ENCODE measurements at regions not wholly inside any gene's neighbourhood (a gene's known extent, or its start where the extent isn't known, plus 50 kb on each side); places are given as distances from the start of the nearest gene placed in this dataset.
A peak's percentile ranks its signal among the peaks of the same experiment; 100 is the strongest.

DNA sequence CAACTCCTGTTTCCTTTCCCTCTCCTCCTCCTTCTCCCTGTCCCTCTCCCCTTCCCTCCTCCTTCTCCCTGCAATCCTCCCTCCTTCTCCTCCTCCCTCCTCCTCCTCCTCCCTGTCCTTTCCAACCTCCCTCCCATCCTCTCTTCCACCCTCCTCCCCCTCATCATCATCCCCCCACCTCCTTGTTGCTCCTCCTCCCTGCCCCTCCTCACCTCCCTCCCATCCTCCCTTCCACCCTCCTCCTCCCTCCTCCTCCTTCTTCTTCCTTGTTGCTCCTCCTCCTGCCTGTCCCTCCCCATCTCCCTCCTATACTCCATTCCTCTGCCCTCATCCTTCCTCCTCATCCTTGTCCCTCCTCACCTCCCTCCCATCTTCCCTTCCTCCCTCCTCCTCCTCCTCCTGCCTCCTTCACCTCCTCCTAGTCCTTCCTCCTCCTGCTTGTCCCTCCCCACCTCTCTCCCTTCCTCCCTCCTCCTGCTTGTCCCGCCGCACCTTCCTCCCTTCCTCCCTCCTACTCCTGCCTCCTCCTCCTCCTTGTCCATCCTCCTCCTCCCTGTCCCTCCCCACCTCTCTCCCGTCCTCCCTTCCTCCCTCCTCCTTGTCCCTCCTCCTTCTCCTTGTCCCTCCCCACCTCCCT lies 222.5 kb downstream of the IRF8 start:
- peak in 1 of 2 experiments; percentile 16 for DNase-seq (ENCODE audit: low read depth in 1 of 2, low spot score in 1 of 2)
- in situ Hi-C loops (cut with HindIII; ENCODE audit: low pct_unique_long_range_greater_than_20kb, low sequenced_read_pairs), result no loop called here
- TF ChIP-seq JUND (IDR thresholded peaks at IDR 0.05; ENCODE audit: low read depth), result no peak

DNA sequence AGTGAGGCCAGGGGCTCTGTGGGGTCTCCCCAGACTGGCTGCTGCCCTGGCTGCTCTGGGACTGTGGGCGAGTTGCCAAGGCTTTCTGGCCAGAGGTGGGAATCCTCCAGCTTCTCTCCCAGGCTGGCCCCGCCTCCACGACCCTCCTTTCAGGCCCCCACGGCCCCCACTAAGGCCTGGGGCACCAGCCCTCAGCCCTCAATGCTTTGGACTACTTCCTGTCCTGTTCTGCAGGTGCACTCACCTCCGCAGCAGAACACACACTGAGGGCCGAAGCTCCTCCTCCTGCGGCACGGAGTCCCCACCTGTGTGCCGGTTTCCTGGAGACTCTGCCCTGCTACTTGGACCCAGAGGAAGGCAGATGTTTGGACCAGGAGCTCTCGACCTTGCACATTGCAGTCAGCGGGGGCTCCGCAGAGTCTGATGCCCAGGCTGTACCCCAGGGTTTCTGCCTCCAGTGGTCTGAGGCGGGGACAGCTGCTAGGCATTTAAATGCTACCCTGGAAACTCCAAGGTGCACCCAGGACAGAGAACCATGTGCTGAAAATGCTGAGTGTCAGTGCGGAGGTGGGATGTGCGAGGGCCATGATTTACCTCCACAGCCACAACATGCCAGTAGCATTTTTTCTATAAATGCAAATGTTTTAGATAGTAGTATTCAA lies 223.8 kb downstream of the IRF8 start:
- in situ Hi-C loops (cut with HindIII; ENCODE audit: low pct_unique_long_range_greater_than_20kb, low sequenced_read_pairs), result no loop called here
- no peak for DNase-seq (ENCODE audit: low read depth in 1 of 2, low spot score in 1 of 2)
- no peak for TF ChIP-seq JUND (IDR thresholded peaks at IDR 0.05; ENCODE audit: low read depth)

DNA sequence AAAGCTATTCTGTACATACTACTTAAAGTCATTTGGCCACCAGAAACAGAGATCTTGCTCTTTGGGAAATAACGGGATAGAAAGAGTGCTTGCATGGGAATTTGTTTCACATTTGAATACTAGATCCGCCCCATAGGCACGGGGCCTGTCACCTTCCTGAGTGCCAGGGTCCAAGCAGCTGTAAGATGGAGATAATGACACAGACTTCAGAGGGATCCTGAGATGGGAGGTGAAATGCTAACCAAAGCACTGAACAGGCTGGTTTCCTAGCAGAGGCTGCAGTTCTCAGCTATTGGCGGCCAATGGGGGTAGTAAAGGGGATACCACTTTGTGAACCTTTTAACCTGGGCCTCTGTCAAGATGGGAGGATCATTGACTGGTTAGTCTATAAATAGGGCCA lies 225.4 kb downstream of the IRF8 start:
- no peak for DNase-seq (ENCODE audit: low read depth in 1 of 2, low spot score in 1 of 2)
- no peak for TF ChIP-seq JUND (IDR thresholded peaks at IDR 0.05; ENCODE audit: low read depth)
- in situ Hi-C loops (cut with HindIII; ENCODE audit: low pct_unique_long_range_greater_than_20kb, low sequenced_read_pairs), result no loop called here

DNA sequence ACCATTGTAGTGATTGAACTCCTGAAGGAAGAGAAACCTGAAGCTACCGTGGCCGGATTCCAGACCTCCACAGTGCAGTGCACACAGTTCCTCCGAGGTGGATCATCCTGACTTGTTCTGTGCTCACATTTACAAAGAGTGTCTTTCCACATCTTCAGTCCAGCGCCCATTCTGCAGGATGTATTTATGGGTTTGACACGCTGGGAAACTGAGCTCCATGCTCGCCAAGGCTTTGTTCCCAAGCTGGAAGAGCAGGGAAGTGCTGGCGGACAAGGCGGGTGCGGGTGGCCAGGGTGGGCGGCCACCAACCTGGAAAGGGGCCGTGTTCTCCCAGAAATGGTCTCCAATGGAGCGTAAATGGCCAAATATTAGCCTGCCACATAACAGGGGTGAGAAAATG lies 227.9 kb downstream of the IRF8 start:
- DNase-seq (ENCODE audit: low read depth in 1 of 2, low spot score in 1 of 2), result no peak
- in situ Hi-C loops (cut with HindIII; ENCODE audit: low pct_unique_long_range_greater_than_20kb, low sequenced_read_pairs), result no loop called here

DNA sequence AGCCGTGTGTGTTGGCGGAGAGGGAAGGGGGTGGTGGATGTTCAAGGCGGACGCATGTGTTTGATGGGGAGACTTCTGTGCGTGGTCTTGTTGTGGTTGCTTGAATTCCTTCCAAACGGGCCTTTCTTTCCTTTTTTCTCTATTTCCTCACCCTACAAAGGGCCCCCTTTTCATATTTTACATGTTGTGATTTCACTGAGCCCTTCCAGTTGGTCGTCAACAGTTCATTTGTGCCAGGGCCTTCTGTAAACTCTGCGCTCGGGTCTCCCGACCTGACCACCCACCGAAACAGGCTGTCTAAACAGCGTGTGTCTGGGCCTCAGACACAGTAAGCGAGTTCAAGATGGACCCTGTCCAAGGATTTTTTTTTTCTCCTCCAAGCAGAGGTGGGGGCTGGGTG lies 228.4 kb downstream of the IRF8 start:
- DNase-seq (ENCODE audit: low read depth in 1 of 2, low spot score in 1 of 2), result no peak
- in situ Hi-C loops (cut with HindIII; ENCODE audit: low pct_unique_long_range_greater_than_20kb, low sequenced_read_pairs), result no loop called here
- no peak for TF ChIP-seq JUND (IDR thresholded peaks at IDR 0.05; ENCODE audit: low read depth)

More for the DNA sequence above, 227.9 kb downstream of the IRF8 start:
- TF ChIP-seq JUND (IDR thresholded peaks at IDR 0.05; ENCODE audit: low read depth), result no peak

DNA sequence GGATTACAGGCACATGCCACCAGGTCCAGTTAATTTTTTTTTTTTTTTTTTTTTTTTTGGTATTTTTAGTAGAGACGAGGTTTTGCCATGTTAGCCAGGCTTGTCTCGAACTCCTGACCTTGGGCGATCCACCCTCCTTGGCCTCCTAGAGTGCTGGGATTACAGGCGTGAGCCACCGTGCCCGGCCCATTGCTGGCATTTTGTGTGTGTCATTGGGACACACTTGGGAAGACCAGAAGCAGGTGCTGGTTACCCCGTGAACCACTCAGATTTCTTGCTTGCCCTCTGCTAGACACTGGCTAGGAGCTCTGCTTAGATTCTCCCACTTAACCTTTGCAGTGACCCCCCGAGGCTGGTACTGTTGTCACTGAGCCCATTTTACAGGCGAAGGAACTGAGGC lies 229.3 kb downstream of the IRF8 start:
- in situ Hi-C loops (cut with HindIII; ENCODE audit: low pct_unique_long_range_greater_than_20kb, low sequenced_read_pairs), result no loop called here
- no peak for TF ChIP-seq JUND (IDR thresholded peaks at IDR 0.05; ENCODE audit: low read depth)
- DNase-seq (ENCODE audit: low read depth in 1 of 2, low spot score in 1 of 2), result no peak

DNA sequence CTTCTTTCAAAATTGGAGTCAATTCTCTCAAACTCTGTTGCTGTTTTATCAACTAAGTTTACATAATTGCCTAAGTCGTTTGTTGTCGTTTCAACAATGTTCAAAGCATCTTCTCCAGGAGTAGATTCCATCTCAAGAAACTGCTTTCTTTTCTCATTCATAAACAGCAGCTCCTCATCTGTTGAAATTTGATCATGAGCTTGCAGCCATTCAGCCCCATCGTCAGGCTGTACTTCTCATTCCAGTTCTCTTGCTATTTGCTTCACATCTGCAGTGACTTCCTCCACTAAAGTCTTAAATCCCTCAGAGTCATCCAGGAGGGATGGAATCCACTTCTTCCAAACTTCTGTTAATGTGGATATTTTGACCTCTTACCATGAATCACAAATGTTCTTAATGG lies 230.6 kb downstream of the IRF8 start:
- DNase-seq (ENCODE audit: low read depth in 1 of 2, low spot score in 1 of 2), result no peak
- no peak for TF ChIP-seq JUND (IDR thresholded peaks at IDR 0.05; ENCODE audit: low read depth)
- in situ Hi-C loops (cut with HindIII; ENCODE audit: low pct_unique_long_range_greater_than_20kb, low sequenced_read_pairs), result no loop called here

DNA sequence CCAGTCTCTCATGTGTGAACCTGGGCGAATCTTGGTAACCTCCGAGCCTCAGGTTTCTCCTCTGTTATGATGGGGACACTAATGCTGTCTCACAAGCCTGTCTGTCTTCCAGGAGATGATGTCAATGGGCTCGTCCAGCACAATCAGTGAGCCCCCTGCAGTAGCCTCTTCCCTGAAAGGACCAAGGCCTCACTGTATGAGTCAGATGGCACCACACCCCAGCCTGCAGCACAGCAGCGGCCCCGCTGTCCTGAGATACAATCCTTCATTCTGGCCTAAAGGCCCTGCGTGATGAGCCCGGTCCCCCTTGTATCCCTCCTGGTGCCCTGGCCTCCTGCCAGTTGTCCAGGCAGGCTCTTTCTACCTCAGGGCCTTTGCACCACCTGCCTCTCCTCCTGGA lies 234.4 kb downstream of the IRF8 start:
- in situ Hi-C loops (cut with HindIII; ENCODE audit: low pct_unique_long_range_greater_than_20kb, low sequenced_read_pairs), result no loop called here
- no peak for TF ChIP-seq JUND (IDR thresholded peaks at IDR 0.05; ENCODE audit: low read depth)

DNA sequence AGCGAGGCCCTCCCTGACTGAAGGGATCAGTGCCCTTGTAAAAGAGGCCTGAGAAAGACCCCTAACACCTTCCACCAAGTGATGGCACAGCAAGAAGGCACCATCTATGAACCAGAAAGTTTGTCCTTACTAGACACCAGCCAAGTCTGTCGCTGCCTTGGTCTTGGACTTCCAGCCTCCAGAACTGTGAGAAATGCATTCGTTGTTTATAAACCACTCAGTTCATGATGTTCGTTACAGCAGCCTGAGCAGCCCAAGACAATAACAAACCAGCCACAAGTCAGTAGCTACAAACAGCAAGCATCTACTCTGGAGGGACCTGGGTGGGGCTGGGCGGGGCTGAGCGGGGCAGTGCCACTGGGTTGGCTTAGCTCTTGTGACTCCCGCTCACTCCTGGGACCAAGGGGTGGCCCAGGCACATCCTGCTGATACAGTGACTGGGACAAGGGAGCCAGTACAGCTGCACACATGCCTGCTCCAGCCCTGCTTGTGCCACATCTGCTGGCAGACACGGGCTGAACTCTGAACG lies 234.9 kb downstream of the IRF8 start:
- no peak for DNase-seq (ENCODE audit: low read depth in 1 of 2, low spot score in 1 of 2)
- no peak for TF ChIP-seq JUND (IDR thresholded peaks at IDR 0.05; ENCODE audit: low read depth)
- in situ Hi-C loops (cut with HindIII; ENCODE audit: low pct_unique_long_range_greater_than_20kb, low sequenced_read_pairs), result no loop called here

More for the DNA sequence above, 234.4 kb downstream of the IRF8 start:
- no peak for DNase-seq (ENCODE audit: low read depth in 1 of 2, low spot score in 1 of 2)

DNA sequence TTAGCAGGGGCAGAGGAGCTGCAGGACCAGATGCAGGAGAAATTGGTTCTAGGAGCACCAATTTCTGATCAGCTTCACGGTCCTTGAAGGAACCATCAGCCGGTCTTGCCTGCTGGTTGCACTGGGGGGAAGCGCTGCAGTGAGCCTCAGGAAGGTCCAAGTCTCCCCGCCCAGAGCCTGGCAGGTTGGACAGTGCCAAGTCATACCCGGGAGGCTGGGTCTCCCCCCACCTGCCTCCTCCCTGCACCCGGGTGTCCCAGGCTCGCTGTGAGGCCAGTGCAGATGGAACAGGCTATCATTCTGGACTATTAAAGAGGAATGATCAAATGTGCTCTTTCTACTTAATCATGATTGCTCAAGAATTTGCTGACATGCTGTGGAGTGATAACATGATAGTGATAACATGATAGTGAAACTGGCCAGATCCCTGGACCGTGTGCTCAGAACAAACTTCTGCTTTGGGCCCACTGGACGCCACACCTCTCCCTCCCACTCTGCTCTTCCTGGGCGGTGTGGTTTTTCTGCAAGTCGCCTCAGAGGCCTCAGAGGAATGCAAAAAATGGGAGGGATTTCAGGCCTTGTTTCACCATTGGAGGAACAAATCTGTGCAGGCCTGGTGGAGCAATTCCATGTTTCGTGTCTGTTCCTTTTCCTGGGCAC lies 236.0 kb downstream of the IRF8 start:
- TF ChIP-seq JUND (IDR thresholded peaks at IDR 0.05; ENCODE audit: low read depth), result no peak
- in situ Hi-C loops (cut with HindIII; ENCODE audit: low pct_unique_long_range_greater_than_20kb, low sequenced_read_pairs), result no loop called here
- DNase-seq (ENCODE audit: low read depth in 1 of 2, low spot score in 1 of 2), result peak in 1 of 2 experiments; percentile 42

DNA sequence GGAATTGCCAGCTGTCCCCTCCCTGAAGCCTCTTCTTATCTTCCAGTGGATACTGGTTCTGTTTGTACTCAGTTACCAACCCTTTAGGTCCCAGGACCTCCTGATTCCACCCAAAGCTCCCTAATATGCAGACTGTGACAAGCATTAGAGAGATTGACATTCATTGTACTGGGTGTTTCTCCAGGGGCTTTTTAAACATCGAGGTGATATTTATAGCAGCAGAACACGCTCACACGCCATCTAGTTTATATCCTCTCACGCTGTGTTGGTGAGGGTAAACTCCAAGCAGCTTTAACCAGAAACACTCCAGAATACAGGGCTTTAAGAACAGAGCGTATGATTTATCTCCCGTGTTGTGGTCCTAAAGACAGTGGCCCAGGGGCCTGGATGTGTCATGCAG lies 238.4 kb downstream of the IRF8 start:
- TF ChIP-seq JUND (IDR thresholded peaks at IDR 0.05; ENCODE audit: low read depth), result no peak
- in situ Hi-C loops (cut with HindIII; ENCODE audit: low pct_unique_long_range_greater_than_20kb, low sequenced_read_pairs), result no loop called here
- DNase-seq (ENCODE audit: low read depth in 1 of 2, low spot score in 1 of 2), result no peak

DNA sequence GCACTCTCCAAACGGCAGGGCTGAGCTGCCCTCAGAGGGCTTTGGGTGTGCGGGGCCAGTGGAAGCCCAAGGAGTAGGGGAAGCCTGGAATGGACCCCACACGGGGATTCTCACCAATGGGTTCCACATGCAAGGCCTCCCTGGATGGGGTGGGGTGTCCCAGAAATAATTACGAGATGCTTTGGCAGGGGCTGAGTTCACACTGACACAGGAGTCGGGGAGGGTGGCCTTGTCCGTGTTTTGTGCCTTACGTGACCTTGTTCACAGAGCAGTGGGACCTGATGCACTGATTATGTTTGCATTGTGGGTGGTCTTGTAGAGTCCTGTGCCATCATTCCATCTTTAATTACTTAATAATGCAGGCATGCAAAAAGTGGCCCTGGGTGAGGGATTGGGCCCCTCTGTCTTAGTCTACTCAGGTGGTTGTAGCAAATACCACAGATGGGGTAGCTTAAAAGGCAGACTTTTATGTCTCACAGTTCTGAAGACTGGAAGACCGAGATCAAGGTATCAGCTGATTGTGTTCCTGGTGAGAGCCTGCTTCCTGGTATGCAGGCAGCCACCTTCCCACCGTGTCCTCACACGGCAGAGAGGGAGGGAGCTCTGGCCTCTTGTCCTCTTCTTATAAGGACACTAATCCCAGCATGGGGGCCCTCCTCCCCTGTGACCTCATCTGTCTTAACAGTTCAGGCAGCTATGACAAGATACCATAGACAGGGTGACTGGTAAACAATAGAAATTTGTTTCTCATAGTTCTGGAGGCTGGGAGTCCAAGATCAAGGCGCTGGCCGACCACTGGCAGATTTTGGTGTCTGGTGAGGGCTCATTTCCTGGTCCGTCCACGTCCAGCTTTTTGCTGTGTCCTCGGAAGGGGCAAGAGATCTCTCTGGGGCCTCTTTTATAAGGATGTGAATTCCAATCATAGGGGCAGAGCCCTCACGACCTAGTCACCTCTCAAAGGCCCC lies 239.4 kb downstream of the IRF8 start:
- no peak for DNase-seq (ENCODE audit: low read depth in 1 of 2, low spot score in 1 of 2)
- in situ Hi-C loops (cut with HindIII; ENCODE audit: low pct_unique_long_range_greater_than_20kb, low sequenced_read_pairs), result no loop called here
- TF ChIP-seq JUND (IDR thresholded peaks at IDR 0.05; ENCODE audit: low read depth), result no peak
